Neural cell (in vitro differentiated cells): ENCODE measurements at regions not wholly inside any gene's neighbourhood (a gene's known extent, or its start where the extent isn't known, plus 50 kb on each side); places are given as distances from the start of the nearest gene placed in this dataset.
"Not testable (repeated sequence)": the region's sequence is repeated elsewhere in the genome, so short reads cannot be mapped to it uniquely, and the experiment has no call there.

Experiments
- H2AFZ ChIP-seq: fragments of 200-600, 300-800 bp; sonication (generic), shearing (Covaris generic); 2 replicates; pipeline ENCODE4 v1.6.0; 2014; ENCODE audit warnings: low read depth, mild to moderate bottlenecking, antibody characterized with exemption, low read length, moderate library complexity
- H3F3A ChIP-seq: fragments of 200-600 bp; shearing (Covaris generic); 2 replicates; pipeline ENCODE4 v1.6.1; 2016; ENCODE audit warnings: mild to moderate bottlenecking, moderate library complexity, mixed read lengths, antibody characterized with exemption, low read length; ENCODE audit not compliant: insufficient read depth, poor library complexity, severe bottlenecking
- H3K27ac ChIP-seq: fragments of 200-600, 300-800 bp; sonication (generic), shearing (Covaris generic); 2 replicates; pipeline ENCODE4 v1.5.1; 2014; ENCODE audit warnings: mild to moderate bottlenecking, low read length, moderate library complexity
- H3K27me3 ChIP-seq: fragments of 300-800, 200-600 bp; sonication (generic), shearing (Covaris generic); 2 replicates; pipeline ENCODE4 v1.6.0; 2014; ENCODE audit warnings: mild to moderate bottlenecking, low read depth, low read length, moderate library complexity; ENCODE audit not compliant: insufficient read depth
- H3K36me3 ChIP-seq: fragments of 300-800, 200-600 bp; sonication (generic), shearing (Covaris generic); 2 replicates; pipeline ENCODE4 v1.5.1; 2014; ENCODE audit warnings: mild to moderate bottlenecking, antibody characterized with exemption, low read length, moderate library complexity; ENCODE audit not compliant: insufficient read depth
- H3K4me2 ChIP-seq: fragments of 300-800, 200-600 bp; sonication (generic), shearing (Covaris generic); 2 replicates; pipeline ENCODE4 v1.6.0; 2014; ENCODE audit warnings: mild to moderate bottlenecking, low read length
- H3K4me3 ChIP-seq: fragments of 300-800, 200-600 bp; sonication (generic), shearing (Covaris generic); 2 replicates; pipeline ENCODE4 v1.5.1; 2014; ENCODE audit warnings: mild to moderate bottlenecking, low read length, moderate library complexity
- H3K79me2 ChIP-seq: fragments of 200-600 bp; shearing (Covaris generic); replicated peaks from 2 replicates; pipeline ENCODE4 v1.6.0; 2014; ENCODE audit warnings: mild to moderate bottlenecking, low read length, moderate library complexity; ENCODE audit not compliant: insufficient read depth
- H3K9ac ChIP-seq: fragments of 300-800, 200-600 bp; sonication (generic), shearing (Covaris generic); 2 replicates; pipeline ENCODE4 v1.6.1; 2016; ENCODE audit warnings: mild to moderate bottlenecking, low read length, mixed read lengths
- H3K9me2 ChIP-seq: fragments of 200-600 bp; shearing (Covaris generic); 2 replicates; pipeline ENCODE4 v1.6.1; 2016; ENCODE audit warnings: mild to moderate bottlenecking, low read length, mixed read lengths; ENCODE audit not compliant: insufficient read depth
- H3K9me3 ChIP-seq: fragments of 200-600, 300-800 bp; sonication (generic), shearing (Covaris generic); 2 replicates; pipeline ENCODE4 v1.6.1; 2016; ENCODE audit warnings: mild to moderate bottlenecking, mixed run types, low read length, moderate library complexity, mixed read lengths
- H4K20me1 ChIP-seq: fragments of 200-600 bp; shearing (Covaris generic); 2 replicates; pipeline ENCODE4 v1.6.1; 2016; ENCODE audit warnings: mild to moderate bottlenecking, mixed run types; ENCODE audit not compliant: insufficient read depth
- EP300 ChIP-seq: fragments of 450-650 bp; conservative IDR thresholded peaks from 2 replicates; pipeline ENCODE4 v1.6.1; 2014; ENCODE audit warnings: antibody characterized with exemption, mild to moderate bottlenecking, moderate library complexity; ENCODE audit not compliant: poor library complexity, severe bottlenecking
- EZH2 ChIP-seq: fragments of 200-600, 300-800 bp; shearing (Covaris generic), sonication (generic); IDR thresholded peaks from 2 replicates; pipeline ENCODE4 v1.6.1; 2014; ENCODE audit warnings: antibody characterized with exemption, low read length, borderline replicate concordance, mild to moderate bottlenecking; ENCODE audit not compliant: insufficient read depth, poor library complexity, severe bottlenecking
- MXI1 ChIP-seq: fragments of 450-650 bp; conservative IDR thresholded peaks from 2 replicates; pipeline ENCODE4 v1.6.1; 2014; ENCODE audit warnings: antibody characterized with exemption, mild to moderate bottlenecking; ENCODE audit not compliant: poor library complexity, severe bottlenecking
- POLR2AphosphoS5 ChIP-seq: IDR thresholded peaks from 2 replicates; pipeline ENCODE4 v1.6.1; 2012
- RAD21 ChIP-seq: fragments of 450-650 bp; conservative IDR thresholded peaks from 2 replicates; pipeline ENCODE4 v1.6.1; 2014; ENCODE audit warnings: antibody characterized with exemption, mild to moderate bottlenecking, moderate library complexity
- SMC3 ChIP-seq: fragments of 450-650 bp; conservative IDR thresholded peaks from 2 replicates; pipeline ENCODE4 v1.6.1; 2014; ENCODE audit warnings: antibody characterized with exemption, mild to moderate bottlenecking, moderate library complexity; ENCODE audit not compliant: poor library complexity
- TAF1 ChIP-seq: IDR thresholded peaks from 2 replicates; pipeline ENCODE4 v1.6.1; 2012; ENCODE audit warnings: low read depth
- TF ChIP-seq, protein P1 (sequence below): IDR thresholded peaks from 2 replicates; pipeline ENCODE4 v1.6.1; 2012; ENCODE audit warnings: borderline replicate concordance
- TF ChIP-seq, protein P2 (sequence below): fragments of 450-650 bp; IDR thresholded peaks from 2 replicates; pipeline ENCODE4 v1.5.1; 2014; ENCODE audit warnings: antibody characterized with exemption, mild to moderate bottlenecking, moderate library complexity; ENCODE audit not compliant: poor library complexity, severe bottlenecking

DNA sequence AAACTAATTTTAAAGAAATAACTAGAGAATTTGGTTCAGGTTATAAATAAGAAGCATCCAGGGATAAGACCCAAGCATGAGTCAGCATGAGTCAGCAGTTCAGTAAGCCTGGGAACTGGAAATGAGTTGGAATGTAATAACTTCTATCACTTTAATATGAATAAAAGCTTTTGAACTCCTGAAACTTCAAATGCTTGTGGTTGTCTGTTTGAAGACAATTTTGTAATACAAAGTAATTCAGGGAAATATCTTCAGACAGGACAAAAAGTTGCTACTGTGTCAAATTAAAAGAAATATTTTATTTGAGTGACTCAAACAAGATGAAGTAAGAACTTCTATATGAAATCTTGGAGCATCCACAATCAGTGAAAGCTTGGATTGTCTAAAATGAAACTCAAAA is 331.2 kb upstream of the DAB2 start:
- Histone ChIP-seq H3K36me3 (no peaks in the 10 kb centered on the region), H3K79me2 (no peaks in the 10 kb centered on the region), H3K9me2 (no peaks in the 10 kb centered on the region), H3K4me2 (no peak overlapping the region), H3K27ac (no peak overlapping the region), H3K9ac (no peak overlapping the region), H4K20me1 (no peaks in the 10 kb centered on the region), H2AFZ (no peak overlapping the region), H3K9me3 (no peaks in the 10 kb centered on the region), H3F3A (no peaks in the 10 kb centered on the region), H3K4me3 (no peak overlapping the region), H3K27me3 (no peaks in the 10 kb centered on the region)
- TF ChIP-seq SMC3 (no peak), TAF1 (no peak), POLR2AphosphoS5 (no peak), EP300 (no peak), RAD21 (no peak), MXI1 (no peak), EZH2 (no peak)
- TF ChIP-seq, protein P1, sequence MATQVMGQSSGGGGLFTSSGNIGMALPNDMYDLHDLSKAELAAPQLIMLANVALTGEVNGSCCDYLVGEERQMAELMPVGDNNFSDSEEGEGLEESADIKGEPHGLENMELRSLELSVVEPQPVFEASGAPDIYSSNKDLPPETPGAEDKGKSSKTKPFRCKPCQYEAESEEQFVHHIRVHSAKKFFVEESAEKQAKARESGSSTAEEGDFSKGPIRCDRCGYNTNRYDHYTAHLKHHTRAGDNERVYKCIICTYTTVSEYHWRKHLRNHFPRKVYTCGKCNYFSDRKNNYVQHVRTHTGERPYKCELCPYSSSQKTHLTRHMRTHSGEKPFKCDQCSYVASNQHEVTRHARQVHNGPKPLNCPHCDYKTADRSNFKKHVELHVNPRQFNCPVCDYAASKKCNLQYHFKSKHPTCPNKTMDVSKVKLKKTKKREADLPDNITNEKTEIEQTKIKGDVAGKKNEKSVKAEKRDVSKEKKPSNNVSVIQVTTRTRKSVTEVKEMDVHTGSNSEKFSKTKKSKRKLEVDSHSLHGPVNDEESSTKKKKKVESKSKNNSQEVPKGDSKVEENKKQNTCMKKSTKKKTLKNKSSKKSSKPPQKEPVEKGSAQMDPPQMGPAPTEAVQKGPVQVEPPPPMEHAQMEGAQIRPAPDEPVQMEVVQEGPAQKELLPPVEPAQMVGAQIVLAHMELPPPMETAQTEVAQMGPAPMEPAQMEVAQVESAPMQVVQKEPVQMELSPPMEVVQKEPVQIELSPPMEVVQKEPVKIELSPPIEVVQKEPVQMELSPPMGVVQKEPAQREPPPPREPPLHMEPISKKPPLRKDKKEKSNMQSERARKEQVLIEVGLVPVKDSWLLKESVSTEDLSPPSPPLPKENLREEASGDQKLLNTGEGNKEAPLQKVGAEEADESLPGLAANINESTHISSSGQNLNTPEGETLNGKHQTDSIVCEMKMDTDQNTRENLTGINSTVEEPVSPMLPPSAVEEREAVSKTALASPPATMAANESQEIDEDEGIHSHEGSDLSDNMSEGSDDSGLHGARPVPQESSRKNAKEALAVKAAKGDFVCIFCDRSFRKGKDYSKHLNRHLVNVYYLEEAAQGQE: no peak
- TF ChIP-seq, protein P2, sequence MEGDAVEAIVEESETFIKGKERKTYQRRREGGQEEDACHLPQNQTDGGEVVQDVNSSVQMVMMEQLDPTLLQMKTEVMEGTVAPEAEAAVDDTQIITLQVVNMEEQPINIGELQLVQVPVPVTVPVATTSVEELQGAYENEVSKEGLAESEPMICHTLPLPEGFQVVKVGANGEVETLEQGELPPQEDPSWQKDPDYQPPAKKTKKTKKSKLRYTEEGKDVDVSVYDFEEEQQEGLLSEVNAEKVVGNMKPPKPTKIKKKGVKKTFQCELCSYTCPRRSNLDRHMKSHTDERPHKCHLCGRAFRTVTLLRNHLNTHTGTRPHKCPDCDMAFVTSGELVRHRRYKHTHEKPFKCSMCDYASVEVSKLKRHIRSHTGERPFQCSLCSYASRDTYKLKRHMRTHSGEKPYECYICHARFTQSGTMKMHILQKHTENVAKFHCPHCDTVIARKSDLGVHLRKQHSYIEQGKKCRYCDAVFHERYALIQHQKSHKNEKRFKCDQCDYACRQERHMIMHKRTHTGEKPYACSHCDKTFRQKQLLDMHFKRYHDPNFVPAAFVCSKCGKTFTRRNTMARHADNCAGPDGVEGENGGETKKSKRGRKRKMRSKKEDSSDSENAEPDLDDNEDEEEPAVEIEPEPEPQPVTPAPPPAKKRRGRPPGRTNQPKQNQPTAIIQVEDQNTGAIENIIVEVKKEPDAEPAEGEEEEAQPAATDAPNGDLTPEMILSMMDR: no peak

DNA sequence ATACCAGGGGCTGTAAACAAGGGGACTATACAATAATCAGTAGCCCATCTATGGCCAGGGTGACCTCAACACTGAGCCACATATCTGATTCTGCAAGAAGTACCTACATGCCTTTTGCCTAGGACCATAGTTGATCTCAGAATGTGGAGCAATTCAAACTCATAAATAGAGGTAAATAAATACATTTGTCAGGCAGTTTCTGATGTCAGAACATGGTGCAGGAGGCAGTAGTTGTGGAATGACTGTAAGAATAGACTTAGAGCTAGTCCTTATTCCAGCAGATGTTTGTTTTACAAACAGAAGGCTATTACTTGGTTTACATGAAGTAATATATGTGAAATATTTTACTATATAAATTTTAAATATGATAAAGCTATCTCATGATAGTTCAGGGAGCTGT is 330.7 kb upstream of the DAB2 start:
- H3K27ac ChIP-seq: no peak overlapping the region
- no peak overlapping the region for H3K9ac ChIP-seq
- no peaks in the 10 kb centered on the region for H3K9me3 ChIP-seq
- no peaks in the 10 kb centered on the region for H3K9me2 ChIP-seq
- H3K36me3 ChIP-seq: no peaks in the 10 kb centered on the region
- H3K4me3 ChIP-seq: no peak overlapping the region
- H3K4me2 ChIP-seq: no peak overlapping the region
- no peak overlapping the region for H2AFZ ChIP-seq
- no peak for TF ChIP-seq TAF1
- TF ChIP-seq MXI1: no peak
- no peak for TF ChIP-seq EP300
- TF ChIP-seq, protein P2: no peak
- TF ChIP-seq EZH2: no peak
- H3K79me2 ChIP-seq: no peaks in the 10 kb centered on the region
- H3F3A ChIP-seq: no peaks in the 10 kb centered on the region
- no peaks in the 10 kb centered on the region for H3K27me3 ChIP-seq
- no peaks in the 10 kb centered on the region for H4K20me1 ChIP-seq

DNA sequence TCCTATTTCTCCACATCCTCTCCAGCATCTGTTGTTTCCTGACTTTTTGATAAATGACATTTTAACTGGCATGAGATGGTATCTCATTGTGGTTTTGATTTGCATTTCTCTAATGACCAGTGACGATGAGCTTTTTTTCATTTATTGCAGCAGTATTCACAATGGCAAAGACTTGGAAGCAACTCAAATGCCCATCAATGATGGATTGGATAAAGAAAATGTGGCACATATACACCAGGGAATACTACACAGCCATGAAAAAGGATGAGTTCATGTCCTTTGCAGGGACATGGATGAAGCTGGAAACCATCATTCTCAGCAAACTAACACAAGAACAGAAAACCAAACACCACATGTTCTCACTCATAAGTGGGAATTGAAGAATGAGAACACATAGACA is 329.0 kb upstream of the DAB2 start:
- H3K9me2 ChIP-seq, H3F3A ChIP-seq, H2AFZ ChIP-seq, H3K9me3 ChIP-seq, H3K79me2 ChIP-seq, H3K27me3 ChIP-seq, H3K36me3 ChIP-seq, H3K27ac ChIP-seq, H3K9ac ChIP-seq, H3K4me3 ChIP-seq, H3K4me2 ChIP-seq, H4K20me1 ChIP-seq: not testable (repeated sequence)
